ENCODE measurements at regions not wholly inside any gene's neighbourhood (a gene's known extent, or its start where the extent isn't known, plus 50 kb on each side); places are given as distances from the start of the nearest gene placed in this dataset.

DNA sequence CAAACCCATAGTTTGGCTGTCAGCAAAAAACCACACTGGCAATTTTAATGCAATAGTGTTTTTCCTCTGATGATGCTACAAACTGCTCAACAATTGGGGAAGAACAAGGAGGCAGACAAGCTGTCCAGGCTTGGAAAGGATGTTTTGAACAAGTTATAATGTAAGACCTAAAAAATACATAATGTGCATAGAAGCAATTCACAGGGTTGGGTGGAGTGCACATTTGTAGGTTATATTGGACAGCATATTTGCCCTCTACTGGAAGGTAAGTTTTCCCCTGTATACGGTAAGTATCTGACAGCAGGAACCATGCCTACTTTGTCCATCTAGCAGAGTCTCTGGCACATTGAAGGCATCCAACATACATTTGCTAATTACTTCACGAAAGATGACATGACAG, 114.3 kb upstream of the PUM3 start:
- TF ChIP-seq POLR2A (IDR thresholded peaks at IDR 0.05; ENCODE audit: control extremely low read depth in 1 of 2, low read depth in 2 of 2, low read length in 2 of 2), result no peak
- TF ChIP-seq, protein P1, sequence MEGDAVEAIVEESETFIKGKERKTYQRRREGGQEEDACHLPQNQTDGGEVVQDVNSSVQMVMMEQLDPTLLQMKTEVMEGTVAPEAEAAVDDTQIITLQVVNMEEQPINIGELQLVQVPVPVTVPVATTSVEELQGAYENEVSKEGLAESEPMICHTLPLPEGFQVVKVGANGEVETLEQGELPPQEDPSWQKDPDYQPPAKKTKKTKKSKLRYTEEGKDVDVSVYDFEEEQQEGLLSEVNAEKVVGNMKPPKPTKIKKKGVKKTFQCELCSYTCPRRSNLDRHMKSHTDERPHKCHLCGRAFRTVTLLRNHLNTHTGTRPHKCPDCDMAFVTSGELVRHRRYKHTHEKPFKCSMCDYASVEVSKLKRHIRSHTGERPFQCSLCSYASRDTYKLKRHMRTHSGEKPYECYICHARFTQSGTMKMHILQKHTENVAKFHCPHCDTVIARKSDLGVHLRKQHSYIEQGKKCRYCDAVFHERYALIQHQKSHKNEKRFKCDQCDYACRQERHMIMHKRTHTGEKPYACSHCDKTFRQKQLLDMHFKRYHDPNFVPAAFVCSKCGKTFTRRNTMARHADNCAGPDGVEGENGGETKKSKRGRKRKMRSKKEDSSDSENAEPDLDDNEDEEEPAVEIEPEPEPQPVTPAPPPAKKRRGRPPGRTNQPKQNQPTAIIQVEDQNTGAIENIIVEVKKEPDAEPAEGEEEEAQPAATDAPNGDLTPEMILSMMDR (IDR thresholded peaks at IDR 0.05; ENCODE audit: control extremely low read depth in 1 of 3, insufficient read depth in 1 of 3, low read depth in 1 of 3, low read length in 3 of 3), result no peak
- TF ChIP-seq SP1 (IDR thresholded peaks at IDR 0.05; ENCODE audit: low read depth, low read length), result no peak
- TF ChIP-seq KDM5A (IDR thresholded peaks at IDR 0.05; ENCODE audit: low read length), result no peak
